SK-N-SH (cell line): ENCODE measurements at regions not wholly inside any gene's neighbourhood (a gene's known extent, or its start where the extent isn't known, plus 50 kb on each side); places are given as distances from the start of the nearest gene placed in this dataset.

Experiments
- CHD2 ChIP-seq: fragments of 150-350 bp; IDR thresholded peaks from 2 replicates; pipeline ENCODE4 v1.6.1; 2018; ENCODE audit warnings: low read length; ENCODE audit not compliant: partially characterized antibody
- CTCF ChIP-seq: fragments of 200-600 bp; sonication (generic); IDR thresholded peaks from 2 replicates; pipeline ENCODE4 v1.6.1; 2017; ENCODE audit warnings: antibody characterized with exemption, mild to moderate bottlenecking, moderate library complexity
- EZH2phosphoT487 ChIP-seq: fragments of 200-600 bp; sonication (generic); IDR thresholded peaks from 2 replicates; pipeline ENCODE4 v1.6.1; 2017; ENCODE audit warnings: low read depth, mixed run types, mild to moderate bottlenecking, antibody characterized with exemption, moderate library complexity, borderline replicate concordance
- MAX ChIP-seq: IDR thresholded peaks from 2 replicates; pipeline ENCODE4 v1.4.0; 2012; ENCODE audit warnings: low read depth
- POLR2AphosphoS5 ChIP-seq: IDR thresholded peaks from 2 replicates; pipeline ENCODE4 v1.6.1; 2012; ENCODE audit warnings: low read depth, low read length
- YY1 ChIP-seq: IDR thresholded peaks from 2 replicates; pipeline ENCODE4 v1.4.0; 2012; ENCODE audit warnings: low read depth, mild to moderate bottlenecking

- TF ChIP-seq CTCF (no peak), YY1 (no peak), MAX (no peak), POLR2AphosphoS5 (no peak), EZH2phosphoT487 (no peak), CHD2 (no peak)
Measured at GRCh38 chrX:113429011-113429410, 588.4 kb upstream of the AMOT start.
